ENCODE measurements at regions not wholly inside any gene's neighbourhood (a gene's known extent, or its start where the extent isn't known, plus 50 kb on each side); places are given as distances from the start of the nearest gene placed in this dataset.

DNA sequence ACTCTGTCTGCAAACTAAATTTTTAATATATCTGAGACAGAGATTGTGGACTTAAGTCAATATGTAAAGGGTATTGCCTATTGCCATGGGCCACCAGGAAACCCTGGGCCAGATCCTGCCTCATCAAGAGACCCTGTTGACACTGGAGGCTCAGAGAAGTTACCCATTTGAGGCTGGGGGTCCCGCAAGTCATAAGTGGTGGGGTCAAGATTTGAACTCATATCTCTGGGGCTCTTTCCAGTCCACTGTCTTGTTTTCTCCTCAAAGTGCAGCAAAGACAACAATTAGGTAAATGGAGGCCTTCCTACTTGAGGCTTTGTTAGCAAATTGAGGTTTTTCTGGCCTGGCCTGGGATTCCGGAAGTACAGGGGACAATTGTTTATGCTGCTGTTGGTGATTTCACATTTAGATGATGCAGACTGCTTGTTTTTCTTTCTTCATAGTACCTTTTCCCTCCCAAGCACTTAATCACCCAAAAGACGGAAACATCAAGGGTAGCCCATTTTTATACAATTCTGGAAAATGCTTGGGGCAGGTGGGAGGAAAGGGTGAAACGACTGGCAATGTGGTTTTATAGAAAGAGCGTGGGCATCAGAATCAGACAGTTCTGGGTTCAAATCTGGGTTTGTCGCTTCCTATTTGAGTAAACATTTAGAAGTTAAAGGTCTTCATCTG, 160.0 kb downstream of the SMIM20 start:
- no peaks in the 10 kb centered on the region for H3K27me3 ChIP-seq (replicated peaks; ENCODE audit: control insufficient read depth, insufficient read depth, low read length)
- peaks cover 6% of the 10 kb centered on the region for H3K9me3 ChIP-seq (ENCODE audit: control insufficient read depth, low read length)
- no peak overlapping the region for H3K9ac ChIP-seq (ENCODE audit: low read length)
- no peaks in the 10 kb centered on the region for H3K36me3 ChIP-seq (ENCODE audit: control insufficient read depth, insufficient read depth, low read length, severe bottlenecking)
- peaks cover 38% of the 10 kb centered on the region for H3K4me1 ChIP-seq (ENCODE audit: control insufficient read depth, insufficient read depth, low read length)
- H3K4me3 ChIP-seq (ENCODE audit: low read length) = no peak overlapping the region
- no peak for DNase-seq (ENCODE audit: low read depth)

DNA sequence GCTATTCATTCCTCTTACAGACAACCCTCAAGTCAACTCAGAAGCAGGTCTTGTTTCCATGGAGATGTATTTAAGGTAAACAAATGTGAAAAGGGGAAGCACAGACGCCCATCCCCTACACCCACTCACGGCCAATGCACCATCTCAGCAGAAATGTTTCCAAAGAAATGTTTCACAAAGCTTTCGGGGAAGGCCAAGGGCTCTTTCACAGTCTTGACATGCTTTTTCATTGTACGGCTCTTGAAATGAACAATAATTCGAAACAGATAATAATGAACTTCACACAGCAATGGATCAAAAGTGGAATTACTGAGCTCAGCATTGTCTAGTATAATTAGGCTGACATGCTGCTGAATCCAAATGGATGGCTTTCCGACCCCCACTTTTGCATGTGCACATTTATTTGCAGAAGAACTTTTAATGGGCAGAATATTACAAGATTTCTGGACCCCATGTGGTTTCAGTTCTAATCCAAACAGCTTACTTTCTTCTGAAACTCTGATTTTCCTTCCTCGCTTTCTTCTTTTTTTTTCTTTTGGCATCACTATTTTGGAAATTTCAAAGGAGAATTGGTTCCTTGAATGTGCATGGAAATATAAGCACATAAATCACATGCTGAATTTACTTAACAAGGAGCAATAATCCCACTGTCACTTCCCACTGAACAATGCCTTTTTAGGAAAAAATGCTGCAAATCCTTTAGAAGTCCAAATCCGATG, 160.9 kb downstream of the SMIM20 start:
- H3K27me3 ChIP-seq (replicated peaks; ENCODE audit: control insufficient read depth, insufficient read depth, low read length) = no peaks in the 10 kb centered on the region
- H3K4me1 ChIP-seq (ENCODE audit: control insufficient read depth, insufficient read depth, low read length) = peaks cover 38% of the 10 kb centered on the region
- no peak overlapping the region for H3K9ac ChIP-seq (ENCODE audit: low read length)
- no peak for DNase-seq (ENCODE audit: low read depth)
- H3K36me3 ChIP-seq (ENCODE audit: control insufficient read depth, insufficient read depth, low read length, severe bottlenecking) = no peaks in the 10 kb centered on the region
- H3K9me3 ChIP-seq (ENCODE audit: control insufficient read depth, low read length) = peaks cover 6% of the 10 kb centered on the region
- H3K4me3 ChIP-seq (ENCODE audit: low read length) = no peak overlapping the region

DNA sequence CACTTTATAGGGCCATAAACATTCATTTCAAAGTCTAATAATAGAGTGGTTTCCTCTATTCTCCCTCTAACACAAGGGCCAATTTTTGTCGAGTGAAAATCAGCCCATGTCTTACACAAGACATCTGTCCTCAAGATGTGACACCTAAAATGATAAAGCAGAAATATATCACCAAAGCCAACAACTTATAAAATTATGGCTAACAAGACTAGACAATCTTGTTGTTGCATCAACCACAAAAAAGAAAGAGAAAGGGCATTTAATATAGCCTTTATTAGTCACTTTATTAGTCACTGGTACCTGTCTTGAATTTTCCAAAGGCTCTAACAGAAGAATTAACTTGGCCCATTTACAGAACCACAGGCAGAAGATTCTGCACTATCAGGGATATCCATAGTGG, 161.6 kb downstream of the SMIM20 start:
- no peak for DNase-seq (ENCODE audit: low read depth)
- Histone ChIP-seq H3K4me3 (ENCODE audit: low read length) (peak overlapping the region; percentile 14), H3K9me3 (ENCODE audit: control insufficient read depth, low read length) (peaks cover 6% of the 10 kb centered on the region), H3K9ac (ENCODE audit: low read length) (peak overlapping the region; percentile 35), H3K4me1 (ENCODE audit: control insufficient read depth, insufficient read depth, low read length) (peaks cover 38% of the 10 kb centered on the region), H3K27me3 (replicated peaks; ENCODE audit: control insufficient read depth, insufficient read depth, low read length) (no peaks in the 10 kb centered on the region), H3K36me3 (ENCODE audit: control insufficient read depth, insufficient read depth, low read length, severe bottlenecking) (no peaks in the 10 kb centered on the region)

DNA sequence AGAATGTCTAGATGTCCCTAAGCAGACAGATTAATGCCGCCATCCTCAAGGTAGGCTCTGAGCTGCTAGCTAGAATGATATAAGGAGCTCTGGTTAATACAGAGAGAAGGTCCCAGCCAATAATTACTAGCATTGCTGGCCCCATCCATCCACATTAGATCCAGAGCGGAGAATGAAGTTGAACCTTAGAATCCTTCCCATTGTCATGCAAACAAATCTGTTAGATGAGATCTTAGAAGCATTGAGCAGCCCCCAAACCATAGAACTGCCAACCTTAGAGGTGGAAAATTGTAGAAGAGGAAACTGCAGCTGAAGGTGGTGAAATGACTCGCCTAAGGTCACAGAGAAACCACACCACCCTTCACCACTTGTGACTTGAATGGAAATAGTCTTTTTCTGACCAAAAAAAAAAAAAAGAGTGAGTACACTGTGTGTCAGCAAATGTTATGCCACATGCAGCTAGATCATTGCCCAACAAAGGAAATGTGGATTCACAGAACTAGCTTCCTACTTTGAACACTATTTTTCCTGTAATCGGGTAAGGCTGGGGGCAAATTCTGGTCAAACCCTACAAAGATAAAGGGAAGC, 162.1 kb downstream of the SMIM20 start:
- Histone ChIP-seq H3K36me3 (ENCODE audit: control insufficient read depth, insufficient read depth, low read length, severe bottlenecking) (no peaks in the 10 kb centered on the region), H3K4me3 (ENCODE audit: low read length) (peak overlapping the region; percentile 14), H3K9ac (ENCODE audit: low read length) (peak overlapping the region; percentile 35), H3K27me3 (replicated peaks; ENCODE audit: control insufficient read depth, insufficient read depth, low read length) (no peaks in the 10 kb centered on the region), H3K4me1 (ENCODE audit: control insufficient read depth, insufficient read depth, low read length) (peaks cover 38% of the 10 kb centered on the region), H3K9me3 (ENCODE audit: control insufficient read depth, low read length) (peaks cover 6% of the 10 kb centered on the region)
- DNase-seq (ENCODE audit: low read depth) = peak; percentile 22

DNA sequence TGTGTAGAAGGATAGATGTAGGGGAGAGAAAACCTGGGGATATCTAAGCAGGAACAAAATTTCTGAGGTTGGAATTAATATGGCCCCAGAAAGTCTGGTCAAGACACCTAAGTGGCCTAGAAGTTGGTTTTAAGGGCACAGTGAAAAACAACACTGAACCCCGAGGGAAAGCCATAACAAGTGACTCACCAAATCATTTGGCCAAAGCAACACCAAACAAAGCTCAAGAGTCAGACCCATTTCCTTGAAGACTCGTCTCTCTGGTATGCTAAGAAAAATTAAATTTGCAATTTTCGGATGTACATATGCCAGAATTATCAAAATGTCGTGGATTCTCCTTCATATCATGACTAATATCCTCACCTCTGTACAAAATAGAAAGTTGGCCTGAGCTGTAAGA, 162.9 kb downstream of the SMIM20 start:
- peaks cover 38% of the 10 kb centered on the region for H3K4me1 ChIP-seq (ENCODE audit: control insufficient read depth, insufficient read depth, low read length)
- no peaks in the 10 kb centered on the region for H3K36me3 ChIP-seq (ENCODE audit: control insufficient read depth, insufficient read depth, low read length, severe bottlenecking)
- peak overlapping the region; percentile 20 for H3K4me3 ChIP-seq (ENCODE audit: low read length)
- no peak for DNase-seq (ENCODE audit: low read depth)
- H3K27me3 ChIP-seq (replicated peaks; ENCODE audit: control insufficient read depth, insufficient read depth, low read length) = no peaks in the 10 kb centered on the region
- peak overlapping the region; percentile 7 for H3K9ac ChIP-seq (ENCODE audit: low read length)
- peaks cover 6% of the 10 kb centered on the region for H3K9me3 ChIP-seq (ENCODE audit: control insufficient read depth, low read length)

DNA sequence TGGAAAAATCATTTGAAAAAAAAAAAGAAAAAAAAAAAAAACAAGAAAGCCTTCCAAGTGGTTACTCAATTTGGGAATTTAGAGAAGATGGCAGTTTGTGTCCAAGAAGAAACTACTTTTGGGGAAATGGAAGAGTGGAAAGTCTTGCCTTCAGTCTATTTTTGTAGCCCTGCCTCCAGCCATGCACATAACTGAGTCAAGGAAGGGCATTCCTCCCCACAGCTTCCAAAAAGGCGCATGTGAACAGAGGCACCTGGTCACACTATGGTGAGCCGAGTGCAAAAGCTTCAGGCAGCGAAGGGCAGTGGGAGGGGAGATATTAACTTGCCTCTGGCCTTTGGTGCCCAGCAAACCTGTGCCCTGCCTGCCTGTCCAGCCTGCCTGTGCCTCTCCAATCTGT, 163.7 kb downstream of the SMIM20 start:
- no peak overlapping the region for H3K9ac ChIP-seq (ENCODE audit: low read length)
- no peaks in the 10 kb centered on the region for H3K27me3 ChIP-seq (replicated peaks; ENCODE audit: control insufficient read depth, insufficient read depth, low read length)
- DNase-seq (ENCODE audit: low read depth) = no peak
- H3K9me3 ChIP-seq (ENCODE audit: control insufficient read depth, low read length) = peaks cover 6% of the 10 kb centered on the region
- peaks cover 38% of the 10 kb centered on the region for H3K4me1 ChIP-seq (ENCODE audit: control insufficient read depth, insufficient read depth, low read length)
- H3K4me3 ChIP-seq (ENCODE audit: low read length) = no peak overlapping the region
- H3K36me3 ChIP-seq (ENCODE audit: control insufficient read depth, insufficient read depth, low read length, severe bottlenecking) = no peaks in the 10 kb centered on the region

DNA sequence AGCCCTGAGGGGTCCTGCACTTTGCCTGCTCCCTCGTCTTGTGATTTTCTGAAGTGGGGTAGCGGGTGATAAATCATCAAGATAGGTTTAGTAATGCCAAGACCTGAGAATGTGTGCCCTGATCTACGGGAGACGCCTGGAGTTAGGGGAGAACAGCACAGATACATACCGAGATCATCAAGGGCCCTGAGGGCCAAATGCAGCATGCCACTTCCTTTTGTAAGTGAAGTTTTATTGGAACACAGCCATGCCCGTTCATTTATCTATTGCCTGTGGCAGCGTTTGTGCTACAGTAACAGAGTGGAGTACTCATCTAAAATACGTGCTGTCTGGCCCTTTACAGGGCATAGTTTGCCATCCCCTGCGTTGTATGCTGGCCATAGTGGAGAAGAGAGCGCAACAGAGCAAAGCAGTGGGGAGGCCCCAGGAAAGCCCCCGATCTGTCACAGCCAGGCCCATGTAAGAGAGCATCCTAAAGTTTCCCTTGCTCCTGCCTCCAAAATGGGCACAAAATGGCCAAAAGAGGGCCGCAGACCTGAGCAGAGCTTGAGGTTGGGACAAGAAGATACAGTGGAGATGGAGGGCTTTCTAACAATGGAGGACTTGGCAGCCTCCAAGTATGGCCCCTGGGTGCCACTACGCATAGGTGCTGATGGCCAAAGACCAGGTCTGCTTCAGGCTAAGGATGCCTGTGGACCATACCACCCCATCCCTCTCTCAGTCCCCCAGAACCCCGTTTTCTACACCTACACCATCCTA, 167.0 kb downstream of the SMIM20 start:
- H3K36me3 ChIP-seq (ENCODE audit: control insufficient read depth, insufficient read depth, low read length, severe bottlenecking) = no peaks in the 10 kb centered on the region
- peaks cover 6% of the 10 kb centered on the region for H3K9me3 ChIP-seq (ENCODE audit: control insufficient read depth, low read length)
- no peaks in the 10 kb centered on the region for H3K27me3 ChIP-seq (replicated peaks; ENCODE audit: control insufficient read depth, insufficient read depth, low read length)
- no peak overlapping the region for H3K9ac ChIP-seq (ENCODE audit: low read length)
- no peak overlapping the region for H3K4me3 ChIP-seq (ENCODE audit: low read length)
- DNase-seq (ENCODE audit: low read depth) = no peak
- H3K4me1 ChIP-seq (ENCODE audit: control insufficient read depth, insufficient read depth, low read length) = peaks cover 32% of the 10 kb centered on the region

DNA sequence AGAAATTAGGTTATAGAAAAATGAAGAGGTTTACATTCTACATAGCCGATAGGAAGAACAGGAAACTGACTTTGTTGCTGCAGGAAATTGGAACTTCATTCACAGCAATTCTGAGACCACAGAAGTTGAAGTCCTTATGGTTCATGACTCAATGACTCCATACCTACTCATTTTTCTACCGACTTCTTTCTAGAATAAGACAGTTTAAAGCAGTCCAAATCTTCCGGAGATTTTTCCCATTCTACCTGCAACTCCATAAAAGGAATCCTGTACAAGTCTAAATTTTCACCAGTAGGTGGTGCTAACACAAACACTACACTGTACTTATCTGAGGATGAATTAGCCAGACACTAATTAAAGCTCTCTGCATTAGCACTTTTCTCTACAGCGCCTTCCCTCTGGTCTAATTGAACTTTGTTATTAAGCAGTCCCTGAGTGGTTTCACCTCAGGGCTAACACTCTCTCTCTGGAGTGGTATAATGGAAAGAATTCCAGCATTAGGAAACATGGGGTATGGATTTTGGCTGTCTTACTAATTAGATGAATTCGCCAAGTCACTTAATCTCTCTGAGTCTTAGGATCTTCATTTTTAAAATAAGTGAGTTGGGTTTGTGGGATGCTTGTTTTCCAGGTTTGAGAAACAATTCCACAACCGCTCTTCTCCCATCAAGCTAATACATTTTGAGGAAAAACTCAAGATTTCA, 167.9 kb downstream of the SMIM20 start:
- Histone ChIP-seq H3K9me3 (ENCODE audit: control insufficient read depth, low read length) (peaks cover under 1% of the 10 kb centered on the region), H3K4me3 (ENCODE audit: low read length) (no peak overlapping the region), H3K9ac (ENCODE audit: low read length) (no peak overlapping the region), H3K27me3 (replicated peaks; ENCODE audit: control insufficient read depth, insufficient read depth, low read length) (no peaks in the 10 kb centered on the region), H3K36me3 (ENCODE audit: control insufficient read depth, insufficient read depth, low read length, severe bottlenecking) (no peaks in the 10 kb centered on the region), H3K4me1 (ENCODE audit: control insufficient read depth, insufficient read depth, low read length) (peaks cover 30% of the 10 kb centered on the region)
- DNase-seq (ENCODE audit: low read depth) = peak; percentile 79

DNA sequence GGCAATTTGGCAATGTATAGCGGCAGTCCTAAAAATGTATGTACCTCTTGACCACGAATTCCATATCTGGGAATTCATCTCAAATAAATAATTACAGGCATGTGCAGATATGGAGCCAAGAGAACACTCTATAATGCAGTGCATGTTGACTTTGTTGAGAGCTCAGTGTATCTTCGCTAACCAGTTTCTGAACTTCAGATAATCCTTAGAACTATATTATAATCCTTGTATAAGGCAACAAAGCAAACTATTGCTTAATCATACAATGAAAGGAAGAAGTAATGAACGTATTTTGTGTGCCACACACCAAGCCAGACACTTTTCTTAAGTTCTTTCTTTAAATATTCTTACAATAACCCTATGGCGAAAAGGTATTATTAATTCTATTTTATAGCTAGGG, 168.5 kb downstream of the SMIM20 start:
- no peaks in the 10 kb centered on the region for H3K27me3 ChIP-seq (replicated peaks; ENCODE audit: control insufficient read depth, insufficient read depth, low read length)
- peaks cover 30% of the 10 kb centered on the region for H3K4me1 ChIP-seq (ENCODE audit: control insufficient read depth, insufficient read depth, low read length)
- no peak overlapping the region for H3K4me3 ChIP-seq (ENCODE audit: low read length)
- no peak overlapping the region for H3K9ac ChIP-seq (ENCODE audit: low read length)
- DNase-seq (ENCODE audit: low read depth) = no peak
- H3K36me3 ChIP-seq (ENCODE audit: control insufficient read depth, insufficient read depth, low read length, severe bottlenecking) = no peaks in the 10 kb centered on the region
- no peaks in the 10 kb centered on the region for H3K9me3 ChIP-seq (ENCODE audit: control insufficient read depth, low read length)

DNA sequence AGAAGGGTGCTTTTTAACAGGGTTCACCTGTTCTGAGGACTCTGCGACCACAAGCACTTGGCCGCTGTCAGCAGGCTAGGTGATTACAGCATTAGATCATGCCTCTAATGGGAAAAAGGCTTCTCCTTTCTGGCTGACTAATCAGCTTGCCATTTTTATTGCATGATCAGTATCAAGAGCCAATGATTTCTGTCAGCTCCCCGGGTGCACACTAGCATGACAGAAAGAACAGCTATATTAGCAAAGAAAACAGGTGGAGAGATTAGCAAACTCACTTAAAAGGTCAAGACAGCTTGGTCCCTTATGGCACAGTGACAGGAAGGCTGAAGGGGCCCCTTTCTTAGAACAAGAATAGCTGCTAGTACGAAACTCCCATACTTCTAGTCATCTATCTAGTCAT, 170.0 kb downstream of the SMIM20 start:
- DNase-seq (ENCODE audit: low read depth) = peak; percentile 90

More for the DNA sequence above, 170.0 kb downstream of the SMIM20 start:
- no peaks in the 10 kb centered on the region for H3K36me3 ChIP-seq (ENCODE audit: control insufficient read depth, insufficient read depth, low read length, severe bottlenecking)
- no peak overlapping the region for H3K9ac ChIP-seq (ENCODE audit: low read length)
- H3K27me3 ChIP-seq (replicated peaks; ENCODE audit: control insufficient read depth, insufficient read depth, low read length) = no peaks in the 10 kb centered on the region
- no peaks in the 10 kb centered on the region for H3K9me3 ChIP-seq (ENCODE audit: control insufficient read depth, low read length)
- H3K4me1 ChIP-seq (ENCODE audit: control insufficient read depth, insufficient read depth, low read length) = peaks cover 32% of the 10 kb centered on the region
- H3K4me3 ChIP-seq (ENCODE audit: low read length) = no peak overlapping the region
